Kidney capillary endothelial cell (primary cell): ENCODE measurements at regions not wholly inside any gene's neighbourhood (a gene's known extent, or its start where the extent isn't known, plus 50 kb on each side); places are given as distances from the start of the nearest gene placed in this dataset.
"Not testable (repeated sequence)": the region's sequence is repeated elsewhere in the genome, so short reads cannot be mapped to it uniquely, and the experiment has no call there.

ENCODE experiments used
- DNase-seq: peaks from one replicate; pipeline ENCODE4 v3.0.0-alpha.2; 2018; ENCODE audit warnings: low spot score

DNA sequence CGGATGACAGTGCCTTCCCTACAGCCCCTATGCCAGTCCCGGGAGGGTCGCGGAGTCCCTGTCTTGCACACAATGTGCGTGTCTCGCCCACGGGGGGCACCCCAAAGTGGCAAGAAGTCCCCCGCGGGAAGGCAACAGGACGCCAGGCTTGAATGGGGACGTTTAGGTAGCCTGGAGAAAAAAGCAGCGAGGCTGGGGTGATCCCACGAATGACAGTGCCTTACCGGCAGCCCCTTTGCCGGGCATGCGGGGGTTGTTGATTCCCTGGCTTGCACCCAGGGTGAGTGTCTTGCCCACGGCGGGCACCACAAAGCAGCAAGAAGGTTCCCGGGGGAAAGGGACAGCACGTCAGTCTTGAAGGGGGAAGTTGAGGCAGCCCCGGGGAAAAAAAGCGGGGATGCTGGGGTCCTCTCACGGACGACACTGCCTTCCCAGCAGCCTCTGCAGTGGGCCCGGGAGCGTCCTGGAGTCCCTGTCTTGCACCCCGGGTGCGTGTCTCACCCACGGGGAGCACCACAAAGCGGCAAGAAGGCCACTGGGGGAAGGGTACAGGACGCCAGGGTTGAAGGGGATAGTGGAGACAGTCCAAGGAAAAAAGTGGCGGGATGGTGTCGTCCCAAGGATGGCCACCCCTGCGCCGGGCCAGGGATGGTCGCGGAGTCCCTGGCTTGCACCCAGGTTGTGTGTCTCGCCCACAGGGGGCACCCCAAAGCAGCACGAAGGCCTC is 156.8 kb upstream of the ALG10B start:
- DNase-seq = no peak

DNA sequence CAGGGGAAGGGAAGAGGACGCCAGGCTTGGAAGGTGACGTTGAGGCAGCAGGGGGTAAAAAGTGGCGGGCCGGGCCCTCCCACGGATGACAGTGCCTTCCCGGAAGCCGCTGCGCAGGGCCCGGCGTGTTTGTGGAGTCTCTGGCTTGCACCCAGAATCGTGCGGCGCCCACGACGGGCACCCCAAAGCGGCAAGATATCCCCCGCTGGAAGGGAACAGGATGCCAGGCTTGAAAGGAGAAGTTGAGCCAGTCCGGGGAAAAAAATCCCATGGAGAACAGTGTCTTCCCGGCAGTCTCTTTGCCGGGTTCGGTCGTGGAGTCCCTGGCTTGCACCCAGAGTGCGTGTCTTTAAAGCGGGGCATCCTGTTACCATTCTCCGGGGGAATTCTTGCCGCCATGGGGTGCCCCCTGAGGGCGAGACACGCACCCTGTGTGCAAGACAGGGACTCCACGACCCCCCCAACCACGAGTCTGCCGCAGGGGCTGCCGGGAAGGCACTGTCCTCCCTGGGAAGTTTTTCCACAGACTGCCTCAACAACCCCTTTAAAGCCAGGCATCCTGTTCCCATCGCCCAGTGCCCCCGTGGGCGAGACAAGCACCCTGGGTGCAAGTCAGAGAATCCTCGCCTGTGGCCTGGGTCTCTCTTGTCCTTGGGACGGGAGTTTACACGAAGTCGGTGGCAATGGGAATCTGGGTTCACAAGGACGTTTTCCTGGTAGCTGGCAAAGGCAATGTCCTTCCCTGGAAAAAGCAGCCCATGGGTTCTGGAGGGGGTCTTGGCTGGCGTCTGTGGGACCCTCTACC is 156.1 kb upstream of the ALG10B start:
- no peak for DNase-seq

DNA sequence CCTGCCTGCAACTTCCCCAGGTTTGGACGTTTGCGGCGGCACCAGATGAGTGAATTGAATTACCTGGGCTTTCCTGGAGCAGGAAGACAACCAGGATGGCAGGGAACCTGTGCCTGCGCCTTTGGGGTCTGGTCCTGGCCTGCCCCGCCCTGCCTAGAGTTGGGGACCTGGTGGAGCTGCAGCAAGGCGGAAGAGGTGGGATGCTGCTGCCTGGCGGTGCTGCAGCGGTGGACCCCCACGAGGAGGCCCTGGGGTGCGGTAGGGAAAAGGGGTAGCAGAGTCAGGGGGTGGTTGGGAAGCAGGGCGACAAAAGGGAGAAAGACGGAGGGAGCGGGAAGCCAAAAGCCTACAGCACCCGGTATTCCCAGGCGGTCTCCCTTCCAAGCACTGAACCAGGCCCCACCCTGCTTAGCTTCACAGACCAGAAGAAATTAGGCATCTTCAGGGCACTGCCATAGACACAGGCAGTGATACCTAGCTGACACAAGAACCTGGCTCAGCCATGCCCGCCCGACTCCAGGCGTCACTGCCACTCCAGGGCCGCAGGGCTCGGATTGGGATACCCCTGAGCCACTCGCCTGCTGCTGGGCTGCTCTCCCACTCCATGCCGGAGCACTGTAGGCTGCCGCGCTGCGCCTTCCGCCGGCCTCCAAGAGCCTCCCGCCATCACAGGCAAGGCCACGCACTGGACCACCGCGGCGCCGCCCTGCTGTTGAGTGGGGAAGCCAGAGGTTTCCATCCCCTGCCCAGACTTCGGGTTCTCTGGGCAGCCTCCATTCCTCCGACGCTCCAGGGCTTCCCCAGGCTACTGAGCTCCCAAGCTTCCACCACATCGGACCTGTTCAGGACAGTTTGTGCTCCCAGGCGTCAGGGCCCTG is 155.2 kb upstream of the ALG10B start:
- DNase-seq = no peak

DNA sequence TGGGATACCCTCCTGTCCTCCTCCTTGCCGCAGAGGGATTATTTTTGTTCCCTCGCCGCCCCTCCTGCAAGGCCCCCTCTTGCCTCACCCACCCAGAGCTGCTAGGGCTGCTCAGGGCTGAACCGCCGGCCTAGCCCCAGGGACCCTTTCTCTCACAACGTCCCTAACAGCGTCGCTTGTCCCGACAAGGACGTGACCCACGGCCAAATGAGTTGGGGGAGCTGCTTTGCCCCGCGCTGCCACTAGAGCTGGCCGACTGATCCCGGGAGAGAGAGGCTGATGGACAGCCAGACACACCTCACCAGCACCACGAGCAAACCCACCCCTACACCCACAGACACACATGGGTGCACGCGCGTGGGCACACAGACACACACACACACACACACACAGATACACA is 154.6 kb upstream of the ALG10B start:
- DNase-seq = no peak

DNA sequence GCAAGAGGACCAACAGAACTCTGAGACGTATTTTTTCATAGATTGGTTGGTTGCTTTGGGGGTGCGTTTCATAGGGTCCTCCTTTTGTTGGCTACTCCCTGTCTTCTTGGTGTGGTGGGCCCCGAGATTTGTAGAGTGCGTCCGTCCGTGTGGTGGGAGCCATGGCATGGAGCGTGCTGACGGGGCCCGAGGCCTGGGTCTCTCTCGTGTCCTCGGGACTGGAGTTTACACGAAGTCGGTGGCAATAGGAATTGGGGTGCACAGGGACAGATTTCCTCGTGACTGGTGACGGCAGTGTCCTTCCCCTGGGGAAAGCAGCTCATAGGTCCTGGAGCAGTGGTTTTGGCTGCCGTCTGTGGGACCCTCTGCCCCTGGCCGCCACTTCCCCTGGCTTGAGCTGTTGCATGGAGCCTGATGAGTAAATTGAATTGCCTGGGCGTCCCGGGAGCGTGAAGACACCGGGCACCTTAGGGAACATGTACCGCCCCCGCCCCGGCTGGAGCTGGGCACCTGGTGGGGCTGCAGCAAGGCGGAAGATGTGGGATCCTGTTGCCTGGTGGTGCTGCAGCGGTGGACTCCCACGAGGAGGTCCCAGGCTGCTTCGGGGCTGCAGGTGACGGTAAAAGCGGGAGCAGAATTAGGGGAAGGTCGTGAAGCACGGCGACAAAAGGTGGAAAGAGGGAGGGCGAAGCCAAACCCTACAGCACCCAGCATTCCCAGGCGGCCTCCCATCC is 153.7 kb upstream of the ALG10B start:
- DNase-seq = no peak

DNA sequence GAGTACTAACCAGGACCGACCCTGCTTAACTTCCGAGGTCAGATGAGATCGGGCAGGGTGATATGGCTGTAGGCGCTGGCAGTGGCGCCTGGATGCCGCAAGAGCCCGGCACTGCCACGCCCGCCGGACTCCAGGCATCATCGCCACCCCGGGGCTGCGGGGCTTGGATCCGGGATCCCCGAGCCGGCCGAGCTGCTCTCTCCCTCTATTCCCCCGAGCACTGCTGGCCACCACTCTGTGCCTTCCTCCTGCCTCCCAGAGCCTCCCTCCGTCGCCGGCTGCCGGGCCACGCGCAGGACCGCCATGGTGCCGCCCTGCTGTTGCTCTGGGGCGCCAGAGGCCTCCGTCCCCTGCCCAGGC is 153.2 kb upstream of the ALG10B start:
- no peak for DNase-seq

DNA sequence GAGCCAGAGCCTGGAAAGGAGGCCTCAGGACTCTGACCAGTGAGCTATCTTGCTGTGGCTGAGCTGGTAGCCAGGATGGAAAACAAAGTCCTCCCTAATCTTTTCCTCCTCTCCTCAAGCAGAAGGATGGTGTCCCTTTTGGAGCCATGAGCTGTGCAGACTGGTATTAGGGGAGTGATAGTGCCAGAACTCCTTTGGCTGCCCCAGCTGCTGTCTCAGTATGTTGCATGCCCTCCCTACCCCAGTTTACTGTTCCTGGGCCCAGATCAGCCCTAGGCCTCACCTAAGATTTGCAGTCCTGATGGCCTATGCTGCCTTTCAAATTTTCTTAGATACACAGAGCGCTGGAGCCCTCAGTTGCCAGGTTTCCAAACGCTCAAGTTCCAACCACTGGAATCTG is 150.3 kb upstream of the ALG10B start:
- DNase-seq = no peak

DNA sequence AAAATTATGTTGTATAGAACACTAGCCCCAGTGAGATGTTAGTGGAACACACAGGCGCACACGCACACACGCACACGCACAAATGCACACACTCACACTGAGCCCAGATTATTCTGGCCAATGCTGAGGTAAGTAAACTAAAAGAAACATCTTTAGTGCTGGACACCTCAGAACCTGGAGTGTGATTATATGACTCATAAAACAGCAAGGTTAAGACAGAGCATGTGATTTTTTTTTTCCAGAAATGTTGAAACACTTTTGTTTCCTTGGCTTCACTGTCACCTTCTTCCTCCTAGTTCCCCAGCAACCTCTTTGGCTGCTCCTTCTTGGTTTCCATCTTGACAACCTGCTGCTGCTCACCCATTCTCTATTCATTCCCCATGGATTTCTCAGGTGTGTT is 141.0 kb upstream of the ALG10B start:
- DNase-seq = no peak

DNA sequence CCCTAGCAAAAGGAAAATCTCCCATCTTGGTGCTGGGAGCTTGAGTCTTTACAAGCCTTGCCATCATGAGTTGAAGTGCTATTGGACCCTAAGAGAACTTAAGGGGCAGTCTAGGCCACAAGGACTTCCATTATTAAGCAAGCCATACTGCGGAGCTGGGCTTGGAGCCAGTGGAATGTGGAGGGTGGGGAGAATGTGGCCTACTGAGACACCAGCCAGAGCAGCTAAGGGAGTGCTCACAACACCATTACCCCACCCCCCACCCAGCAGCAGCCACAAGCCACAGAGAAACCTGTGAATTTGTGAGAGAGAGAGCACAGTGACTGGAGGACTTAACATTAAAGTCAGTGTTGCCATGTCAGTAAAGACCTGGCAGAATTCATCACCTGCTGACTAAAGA is 133.0 kb upstream of the ALG10B start:
- not testable (repeated sequence) for DNase-seq

DNA sequence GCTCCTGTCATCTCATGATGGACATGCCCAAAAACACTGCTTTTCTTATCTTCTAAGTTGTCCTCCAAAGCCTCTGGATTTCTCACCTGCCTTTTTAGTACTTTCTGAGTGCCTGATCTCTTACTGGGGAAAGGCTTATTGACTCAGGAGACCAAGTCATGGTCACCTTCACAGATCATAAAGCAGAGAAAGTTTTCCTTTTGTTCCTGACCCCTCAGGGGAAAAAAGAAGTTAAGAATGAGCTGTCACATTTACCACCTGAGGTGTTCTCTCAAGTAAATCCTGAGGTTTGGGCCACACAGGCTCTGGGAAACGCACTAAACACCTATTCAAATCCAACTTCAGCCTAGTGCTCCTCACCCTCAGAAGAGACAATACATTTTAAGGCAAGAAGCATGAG is 119.3 kb upstream of the ALG10B start:
- DNase-seq = not testable (repeated sequence)

DNA sequence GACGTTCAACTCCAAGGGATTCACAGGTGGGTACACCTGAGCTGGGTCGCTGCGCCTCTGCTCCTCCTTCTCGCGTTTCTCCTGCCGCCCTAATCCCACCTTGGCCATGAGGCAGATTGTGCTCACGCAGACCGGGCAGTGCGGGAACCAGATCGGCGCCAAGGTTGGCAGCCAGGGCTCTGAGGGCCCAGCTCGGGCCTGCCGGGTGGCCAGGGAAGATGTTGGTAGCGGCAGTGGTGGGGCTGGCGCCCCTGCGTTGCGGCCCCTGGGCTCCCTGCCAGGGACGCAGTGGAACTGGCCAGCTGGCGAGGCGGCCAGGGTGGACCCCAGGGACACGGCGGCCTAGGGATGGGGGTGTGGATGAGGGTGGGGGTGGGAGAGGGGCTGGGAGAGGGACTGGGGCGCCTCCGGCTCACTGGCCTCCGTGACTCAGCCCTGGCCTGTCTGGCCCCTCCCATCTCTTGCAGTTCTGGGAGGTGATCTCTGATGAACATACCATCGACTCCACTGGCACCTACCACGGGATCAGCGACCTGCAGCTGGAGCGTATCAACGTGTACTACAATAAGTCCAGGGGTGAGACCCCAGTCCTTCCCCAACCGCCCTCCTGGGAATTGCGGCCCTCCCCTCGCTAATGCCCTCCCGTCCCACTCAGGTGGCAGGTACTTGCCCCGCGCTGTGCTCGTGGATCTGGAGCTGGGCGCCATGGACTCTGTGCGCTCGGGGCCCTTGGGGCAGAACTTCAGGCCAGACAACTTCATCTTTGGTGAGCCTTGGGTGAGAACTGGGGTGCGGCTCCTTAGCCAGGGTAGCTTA is 114.9 kb upstream of the ALG10B start:
- no peak for DNase-seq

DNA sequence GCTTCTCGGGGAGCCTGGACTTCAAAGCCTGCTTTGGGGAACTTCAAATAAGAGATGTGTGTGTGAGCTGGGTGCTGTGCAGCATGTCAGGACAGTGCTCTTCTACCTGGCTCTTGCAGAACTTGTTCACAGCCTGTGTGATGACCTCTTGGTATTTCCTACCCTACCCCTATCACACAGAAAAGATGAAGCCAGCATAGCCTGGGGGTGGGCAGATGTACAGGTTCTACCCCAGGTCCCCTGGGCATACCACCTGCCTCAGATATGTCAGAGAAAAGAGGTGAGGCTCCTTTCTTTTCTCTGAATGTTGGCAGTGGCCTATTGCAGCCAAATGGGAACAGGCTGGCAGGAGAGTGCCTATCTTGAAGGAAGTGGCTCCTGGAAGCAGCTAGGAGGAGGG is 111.7 kb upstream of the ALG10B start:
- no peak for DNase-seq

DNA sequence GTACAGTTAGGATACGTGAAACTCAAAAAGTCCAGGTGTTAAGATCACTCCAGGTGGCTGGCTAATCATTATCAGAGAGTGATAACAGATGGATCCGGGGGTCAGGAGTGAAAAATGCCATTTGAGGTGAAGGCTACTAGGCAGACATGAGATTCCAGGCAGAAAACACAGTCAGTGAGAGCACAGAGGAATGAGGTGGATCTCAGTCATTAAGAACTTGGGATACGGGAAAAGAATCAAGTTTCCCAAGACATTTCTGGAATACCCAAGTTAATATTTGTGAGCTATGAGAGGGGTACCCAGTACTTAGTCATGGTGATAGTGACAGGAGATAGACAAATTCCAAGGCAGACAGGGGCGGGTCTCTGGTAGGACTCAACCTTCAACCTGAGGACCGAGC is 94.6 kb upstream of the ALG10B start:
- no peak for DNase-seq

DNA sequence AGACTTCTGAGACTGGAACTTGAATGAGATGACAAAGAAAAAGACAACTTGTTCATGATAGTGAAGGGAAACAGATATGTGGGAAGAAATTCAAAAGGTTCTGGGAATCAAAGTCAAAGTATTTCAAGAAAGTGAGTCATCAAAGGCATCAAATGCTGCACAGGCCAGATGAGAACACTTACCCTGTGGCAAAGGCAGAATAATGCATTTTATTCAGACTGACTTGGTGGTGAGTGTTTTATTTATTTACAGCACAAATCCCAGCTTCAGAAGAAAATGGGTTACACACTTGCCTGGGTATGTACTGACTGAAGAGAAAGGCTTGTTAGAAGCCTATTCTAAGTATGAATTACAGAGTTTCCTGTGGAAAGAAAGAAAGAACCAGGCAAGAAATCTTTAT is 78.2 kb upstream of the ALG10B start:
- not testable (repeated sequence) for DNase-seq

DNA sequence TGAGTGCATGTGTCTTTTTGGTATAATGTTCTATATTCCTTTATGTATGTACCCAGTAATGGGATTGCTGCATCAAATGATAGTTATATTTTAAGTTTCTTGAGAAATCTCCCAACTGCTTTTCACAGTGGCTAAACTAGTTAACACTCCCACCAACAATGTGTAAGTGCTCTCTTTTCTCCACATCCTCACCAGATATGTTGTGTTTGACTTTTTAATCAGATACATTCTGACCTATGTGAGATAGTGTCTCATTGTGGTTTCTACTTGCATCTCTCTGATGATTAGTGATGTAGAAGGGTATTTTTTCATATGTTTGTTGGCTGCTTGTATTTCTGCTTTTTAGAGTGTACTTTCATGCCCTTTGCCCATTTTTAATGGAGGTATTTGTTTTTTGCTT is 62.8 kb upstream of the ALG10B start:
- DNase-seq = no peak

DNA sequence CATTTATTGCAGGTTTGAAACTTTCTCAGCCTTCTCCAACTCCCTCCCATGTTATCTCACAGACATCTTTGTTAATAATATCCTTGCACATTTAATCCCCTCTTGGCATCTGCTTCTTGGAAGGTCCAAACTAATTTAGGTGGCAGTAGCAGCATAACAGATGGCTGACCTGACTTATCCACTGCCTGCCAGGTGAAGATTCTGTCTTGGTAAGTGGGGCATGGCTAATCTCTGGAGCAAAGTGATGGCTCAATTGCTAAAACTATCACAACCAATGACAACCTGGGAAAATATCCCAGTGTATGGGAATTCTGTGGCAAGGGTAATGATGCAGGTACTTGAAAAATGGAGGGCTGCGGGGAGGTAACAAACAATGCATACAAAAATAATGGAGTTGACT is 58.2 kb upstream of the ALG10B start:
- DNase-seq = no peak
